Ascending aorta (tissue), 2 donors: ENCODE measurements at regions not wholly inside any gene's neighbourhood (a gene's known extent, or its start where the extent isn't known, plus 50 kb on each side); places are given as distances from the start of the nearest gene placed in this dataset.

Experiments
- DNase-seq, 2 donors: peaks; one replicate each; pipeline ENCODE4 v3.0.0-alpha.2; 2019; ENCODE audit warnings: low spot score in 2 of 2
- H3K27ac ChIP-seq, 2 donors: fragments of 200-600 bp; sonication (generic); one replicate each; pipeline ENCODE4 v1.5.1; 2016 to 2017; ENCODE audit warnings: mild to moderate bottlenecking in 1 of 2
- H3K27me3 ChIP-seq: fragments of 200-600 bp; sonication (generic); one replicate; pipeline ENCODE4 v1.5.1; 2017
- H3K36me3 ChIP-seq, 2 donors: fragments of 200-600 bp; sonication (generic); one replicate each; pipeline ENCODE4 v1.5.1; 2016
- H3K4me1 ChIP-seq, 2 donors: fragments of 200-600 bp; sonication (generic); one replicate each; pipeline ENCODE4 v1.5.1; 2016 to 2017; ENCODE audit warnings: mild to moderate bottlenecking in 1 of 2
- H3K4me3 ChIP-seq, 2 donors: fragments of 200-600 bp; sonication (generic); one replicate each; pipeline ENCODE4 v1.5.1; 2016 to 2017; ENCODE audit warnings: mild to moderate bottlenecking in 1 of 2
- H3K9me3 ChIP-seq, 2 donors: fragments of 200-600 bp; sonication (generic); one replicate each; pipeline ENCODE4 v1.5.1; 2016
- CTCF ChIP-seq, 3 experiments: fragments of 200-600 bp in 2 of 3; fragments of 450-650 bp in 1 of 3; sonication (generic) in 2 of 3; IDR thresholded peaks; one replicate each; pipeline ENCODE4 v1.5.1; 2016 to 2019; ENCODE audit warnings: antibody characterized with exemption in 3 of 3, mild to moderate bottlenecking in 1 of 3, moderate library complexity in 1 of 3
- intact Hi-C: fragments of 100-400 bp; cut with DNase I; formaldehyde crosslinking; loops from one replicate; pipeline ENCODE4 v1.15.1; 2023

- intact Hi-C loops = no loop called here
- Histone ChIP-seq H3K4me3 (no peak overlapping the region), H3K27me3 (no peaks in the 10 kb centered on the region), H3K27ac (no peak overlapping the region), H3K4me1 (peaks cover 0 to 8% of the 10 kb centered on the region in 2 donors), H3K36me3 (peaks cover 11 to 12% of the 10 kb centered on the region in 2 donors), H3K9me3 (no peaks in the 10 kb centered on the region)
- peak in 1 of 2 donors; percentile 54 for DNase-seq
- TF ChIP-seq CTCF (IDR thresholded peaks at IDR 0.05) = no peak
These were observed 55.8 kb downstream of the NAV1 start for GRCh38 chr1:201594575-201595245.

GRCh38 chr1:201595381-201595780, 56.5 kb downstream of the NAV1 start:
- H3K4me1 ChIP-seq = peaks cover 0 to 8% of the 10 kb centered on the region in 2 donors
- TF ChIP-seq CTCF (IDR thresholded peaks at IDR 0.05) = no peak
- no peaks in the 10 kb centered on the region for H3K9me3 ChIP-seq
- intact Hi-C loops = no loop called here
- H3K27ac ChIP-seq = no peak overlapping the region
- DNase-seq = peak in 1 of 2 donors; percentile 55
- no peak overlapping the region for H3K4me3 ChIP-seq
- no peaks in the 10 kb centered on the region for H3K27me3 ChIP-seq
- H3K36me3 ChIP-seq = peaks cover 5 to 10% of the 10 kb centered on the region in 2 donors

- no peak overlapping the region for H3K4me3 ChIP-seq
- no peaks in the 10 kb centered on the region for H3K9me3 ChIP-seq
- H3K27ac ChIP-seq = no peak overlapping the region
- peaks cover 3% of the 10 kb centered on the region in 2 donors for H3K36me3 ChIP-seq
- DNase-seq = peak in 1 of 2 donors; percentile 24
- no peak for TF ChIP-seq CTCF (IDR thresholded peaks at IDR 0.05)
- H3K4me1 ChIP-seq = peaks cover 0 to 8% of the 10 kb centered on the region in 2 donors
- intact Hi-C loops = no loop called here
- no peaks in the 10 kb centered on the region for H3K27me3 ChIP-seq
These were observed 57.4 kb downstream of the NAV1 start for GRCh38 chr1:201596101-201596868.

- Histone ChIP-seq H3K36me3 (peaks cover 0 to 3% of the 10 kb centered on the region in 2 donors), H3K4me3 (no peak overlapping the region), H3K9me3 (no peaks in the 10 kb centered on the region), H3K4me1 (peaks cover 0 to 9% of the 10 kb centered on the region in 2 donors), H3K27ac (no peak overlapping the region), H3K27me3 (no peaks in the 10 kb centered on the region)
- TF ChIP-seq CTCF (IDR thresholded peaks at IDR 0.05) = no peak
- intact Hi-C loops = no loop called here
- peak in 1 of 2 donors; percentile 63 for DNase-seq
These were observed 58.8 kb downstream of the NAV1 start for GRCh38 chr1:201597551-201598230.

GRCh38 chr1:201598396-201598795, 59.5 kb downstream of the NAV1 start:
- TF ChIP-seq CTCF (IDR thresholded peaks at IDR 0.05) = no peak
- H3K4me1 ChIP-seq = peaks cover 1 to 10% of the 10 kb centered on the region in 2 donors
- H3K27me3 ChIP-seq = no peaks in the 10 kb centered on the region
- intact Hi-C loops = no loop called here
- no peaks in the 10 kb centered on the region for H3K9me3 ChIP-seq
- peak in 1 of 2 donors; percentile 33 for DNase-seq
- H3K4me3 ChIP-seq = no peak overlapping the region
- H3K36me3 ChIP-seq = peaks cover 0 to 3% of the 10 kb centered on the region in 2 donors
- no peak overlapping the region for H3K27ac ChIP-seq
